GM18909 (cell line): ENCODE measurements at regions not wholly inside any gene's neighbourhood (a gene's known extent, or its start where the extent isn't known, plus 50 kb on each side); places are given as distances from the start of the nearest gene placed in this dataset.

Source experiments
- ATAC-seq: cut with Tn5 transposase; IDR thresholded peaks from one replicate; pipeline ENCODE4 v1.9.1; 2021; ENCODE audit warnings: mild to moderate bottlenecking; ENCODE audit not compliant: unreplicated experiment, poor library complexity

- ATAC-seq = no peak
These were observed 445.8 kb upstream of the CITED2 start for GRCh38 chr6:139820210-139820609.

- no peak for ATAC-seq
These were observed 445.3 kb upstream of the CITED2 start for GRCh38 chr6:139819776-139820175.

GRCh38 chr6:139812939-139813338 is 438.5 kb upstream of the CITED2 start:
- no peak for ATAC-seq

GRCh38 chr6:139801571-139802321 is 427.3 kb upstream of the CITED2 start:
- ATAC-seq = no peak

GRCh38 chr6:139800837-139801236 is 426.4 kb upstream of the CITED2 start:
- peak; percentile 89 for ATAC-seq

GRCh38 chr6:139790527-139790926 is 416.1 kb upstream of the CITED2 start:
- ATAC-seq = no peak

- no peak for ATAC-seq
These were observed 409.8 kb upstream of the CITED2 start for GRCh38 chr6:139784222-139784769.

- no peak for ATAC-seq
These were observed 405.7 kb upstream of the CITED2 start for GRCh38 chr6:139779988-139780774.

- no peak for ATAC-seq
These were observed 404.2 kb upstream of the CITED2 start for GRCh38 chr6:139778688-139779087.

GRCh38 chr6:139778106-139778505 is 403.7 kb upstream of the CITED2 start:
- ATAC-seq = no peak

GRCh38 chr6:139777202-139777970 is 402.9 kb upstream of the CITED2 start:
- no peak for ATAC-seq

GRCh38 chr6:139776041-139776440 is 401.6 kb upstream of the CITED2 start:
- ATAC-seq = no peak

- ATAC-seq = no peak
These were observed 393.7 kb upstream of the CITED2 start for GRCh38 chr6:139768196-139768595.

- ATAC-seq = no peak
These were observed 392.3 kb upstream of the CITED2 start for GRCh38 chr6:139766796-139767195.

GRCh38 chr6:139765825-139766285 is 391.4 kb upstream of the CITED2 start:
- no peak for ATAC-seq

- peak; percentile 90 for ATAC-seq
These were observed 390.1 kb upstream of the CITED2 start for GRCh38 chr6:139764498-139764986.

GRCh38 chr6:139763468-139764210 is 389.2 kb upstream of the CITED2 start:
- no peak for ATAC-seq

- ATAC-seq = no peak
These were observed 388.2 kb upstream of the CITED2 start for GRCh38 chr6:139762587-139763031.

- ATAC-seq = no peak
These were observed 385.7 kb upstream of the CITED2 start for GRCh38 chr6:139760128-139760527.

GRCh38 chr6:139759086-139759485 is 384.6 kb upstream of the CITED2 start:
- no peak for ATAC-seq
